GM11168 (cell line): ENCODE measurements at regions not wholly inside any gene's neighbourhood (a gene's known extent, or its start where the extent isn't known, plus 50 kb on each side); places are given as distances from the start of the nearest gene placed in this dataset.
"Not testable (repeated sequence)": the region's sequence is repeated elsewhere in the genome, so short reads cannot be mapped to it uniquely, and the experiment has no call there.

ENCODE experiments used
- in situ Hi-C: fragments of 300-500 bp; cut with MboI; formaldehyde crosslinking; loops from one replicate; pipeline ENCODE4 v1.12.0; 2022; ENCODE audit warnings: low sequenced_read_pairs; ENCODE audit not compliant: unreplicated experiment

- in situ Hi-C loops: no loop called here
These were observed 61.2 kb downstream of the VIP start for GRCh38 chr6:152811785-152812184.

GRCh38 chr6:152815230-152815872, 64.8 kb downstream of the VIP start:
- in situ Hi-C loops: no loop called here

- in situ Hi-C loops: no loop called here
These were observed 65.5 kb downstream of the VIP start for GRCh38 chr6:152816055-152816454.

- in situ Hi-C loops: no loop called here
These were observed 70.9 kb downstream of the VIP start for GRCh38 chr6:152821525-152821924.

GRCh38 chr6:152824666-152825065, 74.1 kb downstream of the VIP start:
- in situ Hi-C loops: no loop called here

GRCh38 chr6:152828431-152828830, 77.8 kb downstream of the VIP start:
- in situ Hi-C loops: no loop called here

GRCh38 chr6:152834366-152834765, 83.8 kb downstream of the VIP start:
- in situ Hi-C loops: not testable (repeated sequence)

GRCh38 chr6:152836523-152836922, 85.9 kb downstream of the VIP start:
- in situ Hi-C loops: no loop called here

GRCh38 chr6:152845421-152845820, 94.8 kb downstream of the VIP start:
- in situ Hi-C loops: no loop called here

GRCh38 chr6:152846825-152847224, 96.2 kb downstream of the VIP start:
- in situ Hi-C loops: no loop called here

GRCh38 chr6:152848919-152849318, 98.3 kb downstream of the VIP start:
- in situ Hi-C loops: no loop called here

- in situ Hi-C loops: no loop called here
These were observed 103.6 kb downstream of the VIP start for GRCh38 chr6:152854086-152854795.

- in situ Hi-C loops: loop anchor here (5.0 kb wide), 1 partner anchor 169 kb away; no protein-coding TSS in a partner anchor
These were observed 107.5 kb downstream of the VIP start for GRCh38 chr6:152858141-152858540.

- in situ Hi-C loops: loop anchor here (5.0 kb wide), 1 partner anchor 168 kb away; no protein-coding TSS in a partner anchor
These were observed 108.6 kb downstream of the VIP start for GRCh38 chr6:152859225-152859624.

- in situ Hi-C loops: no loop called here
These were observed 113.2 kb downstream of the VIP start for GRCh38 chr6:152863618-152864326.

- in situ Hi-C loops: no loop called here
These were observed 108.6 kb downstream of the FBXO5 start for GRCh38 chr6:152874267-152874666.

GRCh38 chr6:152874846-152875568, 107.8 kb downstream of the FBXO5 start:
- in situ Hi-C loops: no loop called here

- in situ Hi-C loops: no loop called here
These were observed 103.2 kb downstream of the FBXO5 start for GRCh38 chr6:152879681-152880080.

GRCh38 chr6:152893187-152893586, 89.7 kb downstream of the FBXO5 start:
- in situ Hi-C loops: no loop called here

- in situ Hi-C loops: no loop called here
These were observed 85.9 kb downstream of the FBXO5 start for GRCh38 chr6:152896923-152897322.
